Colonic mucosa (tissue), 4 donors: ENCODE measurements at regions not wholly inside any gene's neighbourhood (a gene's known extent, or its start where the extent isn't known, plus 50 kb on each side); places are given as distances from the start of the nearest gene placed in this dataset.

Experiments
- DNase-seq: peaks from one replicate; pipeline ENCODE4 v3.0.0-alpha.2; 2020
- H3K27ac ChIP-seq: fragments of 200-600 bp; one replicate; pipeline ENCODE4 v1.8.0; 2021
- H3K27me3 ChIP-seq: fragments of 200-600 bp; one replicate; pipeline ENCODE4 v1.8.0; 2021
- H3K36me3 ChIP-seq: fragments of 200-600 bp; one replicate; pipeline ENCODE4 v1.8.0; 2021
- H3K4me1 ChIP-seq: fragments of 200-600 bp; one replicate; pipeline ENCODE4 v1.8.0; 2021; ENCODE audit warnings: mild to moderate bottlenecking
- H3K4me3 ChIP-seq: fragments of 200-600 bp; one replicate; pipeline ENCODE4 v1.8.0; 2021
- H3K9ac ChIP-seq, 2 donors: one replicate each; pipeline ENCODE4 v1.7.0; 2013; ENCODE audit warnings: control low read depth in 2 of 2, low read depth in 2 of 2, low read length in 2 of 2
- H3K9me3 ChIP-seq: fragments of 200-600 bp; one replicate; pipeline ENCODE4 v1.8.0; 2021
- intact Hi-C: fragments of 100-400 bp; cut with DNase I; formaldehyde crosslinking; loops from one replicate; pipeline ENCODE4 v1.14.1; 2022
- TF ChIP-seq, protein P1 (sequence below): fragments of 200-600 bp; IDR thresholded peaks from one replicate; pipeline ENCODE4 v1.8.0; 2022; ENCODE audit warnings: antibody characterized with exemption, mild to moderate bottlenecking
- donor health status: healthy.
- donor health status: DM: no; HTN: no; CAD: no.
- donor health status: DM: no; HTN: no; CAD: no.

DNA sequence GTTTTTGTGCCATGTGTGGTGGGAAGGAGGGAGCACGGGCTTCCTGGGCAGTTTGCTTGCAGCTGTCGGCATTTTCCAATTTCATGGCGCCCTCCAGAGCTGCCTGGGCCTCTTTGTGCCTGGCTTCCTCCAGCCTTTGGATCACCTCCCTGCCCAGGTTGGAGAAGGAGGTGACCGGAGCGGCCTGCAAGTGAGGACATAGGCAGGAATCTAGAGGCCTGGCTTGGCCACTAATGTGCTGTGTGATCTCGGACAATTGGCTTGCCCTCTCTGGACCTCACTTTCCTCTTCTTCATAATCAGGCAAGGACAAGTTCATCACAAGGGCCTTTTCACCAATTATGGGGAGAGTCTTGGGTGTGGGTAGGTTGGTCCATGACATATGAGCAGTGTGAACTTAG, 245.1 kb downstream of the MATN1 start:
- H3K9me3 ChIP-seq = no peaks in the 10 kb centered on the region
- DNase-seq = no peak
- no peak overlapping the region for H3K9ac ChIP-seq
- H3K4me3 ChIP-seq = no peak overlapping the region
- H3K27ac ChIP-seq = no peak overlapping the region
- H3K4me1 ChIP-seq = no peaks in the 10 kb centered on the region
- H3K36me3 ChIP-seq = no peaks in the 10 kb centered on the region
- H3K27me3 ChIP-seq = no peaks in the 10 kb centered on the region
- TF ChIP-seq, protein P1, sequence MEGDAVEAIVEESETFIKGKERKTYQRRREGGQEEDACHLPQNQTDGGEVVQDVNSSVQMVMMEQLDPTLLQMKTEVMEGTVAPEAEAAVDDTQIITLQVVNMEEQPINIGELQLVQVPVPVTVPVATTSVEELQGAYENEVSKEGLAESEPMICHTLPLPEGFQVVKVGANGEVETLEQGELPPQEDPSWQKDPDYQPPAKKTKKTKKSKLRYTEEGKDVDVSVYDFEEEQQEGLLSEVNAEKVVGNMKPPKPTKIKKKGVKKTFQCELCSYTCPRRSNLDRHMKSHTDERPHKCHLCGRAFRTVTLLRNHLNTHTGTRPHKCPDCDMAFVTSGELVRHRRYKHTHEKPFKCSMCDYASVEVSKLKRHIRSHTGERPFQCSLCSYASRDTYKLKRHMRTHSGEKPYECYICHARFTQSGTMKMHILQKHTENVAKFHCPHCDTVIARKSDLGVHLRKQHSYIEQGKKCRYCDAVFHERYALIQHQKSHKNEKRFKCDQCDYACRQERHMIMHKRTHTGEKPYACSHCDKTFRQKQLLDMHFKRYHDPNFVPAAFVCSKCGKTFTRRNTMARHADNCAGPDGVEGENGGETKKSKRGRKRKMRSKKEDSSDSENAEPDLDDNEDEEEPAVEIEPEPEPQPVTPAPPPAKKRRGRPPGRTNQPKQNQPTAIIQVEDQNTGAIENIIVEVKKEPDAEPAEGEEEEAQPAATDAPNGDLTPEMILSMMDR = no peak
- intact Hi-C loops = no loop called here

DNA sequence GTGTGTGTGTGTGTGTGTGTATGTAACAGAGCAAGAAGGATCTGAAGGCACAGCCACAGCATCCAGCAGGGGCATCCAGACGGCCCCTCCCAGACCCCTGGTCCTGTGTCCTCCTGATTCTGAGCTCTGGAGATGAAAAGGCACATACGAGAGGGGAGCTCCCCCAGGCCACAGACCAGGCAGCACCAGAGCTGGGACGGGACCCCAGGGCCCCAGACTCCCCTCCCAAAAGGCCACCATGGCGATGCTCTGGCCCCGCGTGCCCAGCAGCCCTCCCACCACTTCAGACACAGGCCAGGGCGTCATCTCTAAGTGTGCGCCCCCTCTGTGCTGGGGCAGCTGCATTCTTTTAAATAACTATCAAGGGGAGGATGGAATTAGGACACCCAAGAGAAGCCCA, 245.8 kb downstream of the MATN1 start:
- Histone ChIP-seq H3K36me3 (no peaks in the 10 kb centered on the region), H3K9ac (no peak overlapping the region), H3K27me3 (no peaks in the 10 kb centered on the region), H3K4me3 (no peak overlapping the region), H3K9me3 (no peaks in the 10 kb centered on the region), H3K4me1 (no peaks in the 10 kb centered on the region), H3K27ac (no peak overlapping the region)
- DNase-seq = no peak
- intact Hi-C loops = no loop called here
- TF ChIP-seq, protein P1 = no peak

DNA sequence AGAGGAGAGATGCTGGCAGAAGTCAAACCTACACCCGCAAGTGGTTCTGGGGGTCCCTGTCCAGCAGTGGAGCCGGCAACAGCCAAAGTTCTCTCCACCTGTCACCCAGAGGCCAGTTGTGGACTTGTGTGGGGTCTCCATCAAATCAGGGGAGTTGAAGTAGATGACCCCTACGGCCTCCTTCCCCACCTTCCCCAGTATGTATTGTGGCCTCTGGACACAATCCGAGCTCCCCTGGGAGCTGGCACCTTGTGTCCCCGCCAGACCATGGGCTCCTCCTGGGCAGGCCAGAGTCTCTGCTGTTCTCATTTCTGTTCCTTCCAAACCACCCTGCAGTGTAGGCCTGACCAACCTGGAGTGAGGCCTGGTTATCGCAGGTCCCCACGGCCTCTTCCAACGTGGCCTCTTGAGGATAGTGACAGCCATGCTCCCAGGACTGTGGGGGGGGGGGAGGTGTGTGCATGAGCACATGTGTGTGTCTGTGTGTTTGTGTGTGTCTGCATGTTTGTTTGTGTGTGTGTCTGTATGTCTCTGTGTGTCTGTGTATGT, 246.4 kb downstream of the MATN1 start:
- Histone ChIP-seq H3K27me3 (no peaks in the 10 kb centered on the region), H3K27ac (no peak overlapping the region), H3K9me3 (no peaks in the 10 kb centered on the region), H3K4me1 (no peaks in the 10 kb centered on the region), H3K9ac (no peak overlapping the region), H3K36me3 (no peaks in the 10 kb centered on the region), H3K4me3 (no peak overlapping the region)
- no peak for DNase-seq
- TF ChIP-seq, protein P1 = no peak
- intact Hi-C loops = no loop called here

DNA sequence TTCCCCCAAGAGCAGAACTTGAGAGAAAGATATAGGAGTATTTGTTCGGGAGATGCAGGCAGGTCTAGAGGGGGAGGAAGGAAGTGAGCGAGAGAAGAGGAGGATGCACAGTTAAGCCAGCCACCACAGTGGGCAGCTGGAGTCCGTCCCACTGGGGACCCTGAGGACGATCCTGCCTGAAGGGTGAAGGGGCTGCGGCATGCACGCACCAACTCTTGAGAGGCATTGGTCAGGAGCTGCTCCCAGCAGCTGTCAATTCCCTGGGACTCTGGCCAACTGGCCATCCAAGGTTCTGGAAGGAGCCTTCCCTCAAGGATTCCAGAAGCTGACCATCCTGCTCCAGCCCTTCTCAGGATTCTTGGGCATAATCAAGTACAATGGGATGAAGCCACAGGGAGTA, 246.9 kb downstream of the MATN1 start:
- H3K9me3 ChIP-seq = no peaks in the 10 kb centered on the region
- H3K27ac ChIP-seq = no peak overlapping the region
- H3K27me3 ChIP-seq = no peaks in the 10 kb centered on the region
- H3K36me3 ChIP-seq = no peaks in the 10 kb centered on the region
- H3K4me3 ChIP-seq = no peak overlapping the region
- TF ChIP-seq, protein P1 = no peak
- intact Hi-C loops = no loop called here
- no peak for DNase-seq
- H3K9ac ChIP-seq = no peak overlapping the region
- H3K4me1 ChIP-seq = no peaks in the 10 kb centered on the region

DNA sequence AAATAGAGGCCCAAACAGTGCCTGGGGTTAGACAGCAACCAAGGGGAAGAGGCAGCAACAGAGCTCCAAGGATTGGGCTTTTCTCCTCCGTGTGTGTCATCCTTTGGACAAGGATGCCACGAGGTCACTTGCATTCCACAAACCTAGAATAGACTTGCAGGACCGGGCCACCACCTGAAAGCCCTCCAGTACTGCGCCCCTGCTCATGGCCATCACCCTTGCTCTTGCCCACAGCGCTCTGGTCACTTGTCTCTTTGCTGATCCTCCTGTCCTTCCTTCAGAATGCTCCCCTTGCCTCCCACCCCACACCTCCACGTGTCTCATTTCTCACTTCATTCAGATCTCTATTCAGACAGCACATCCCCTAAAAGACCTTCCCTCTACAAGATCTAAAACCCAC, 247.4 kb downstream of the MATN1 start:
- H3K9me3 ChIP-seq = no peaks in the 10 kb centered on the region
- H3K9ac ChIP-seq = no peak overlapping the region
- no peaks in the 10 kb centered on the region for H3K27me3 ChIP-seq
- DNase-seq = no peak
- no peak overlapping the region for H3K4me3 ChIP-seq
- no peaks in the 10 kb centered on the region for H3K36me3 ChIP-seq
- TF ChIP-seq, protein P1 = no peak
- H3K27ac ChIP-seq = no peak overlapping the region
- intact Hi-C loops = no loop called here
- H3K4me1 ChIP-seq = no peaks in the 10 kb centered on the region

DNA sequence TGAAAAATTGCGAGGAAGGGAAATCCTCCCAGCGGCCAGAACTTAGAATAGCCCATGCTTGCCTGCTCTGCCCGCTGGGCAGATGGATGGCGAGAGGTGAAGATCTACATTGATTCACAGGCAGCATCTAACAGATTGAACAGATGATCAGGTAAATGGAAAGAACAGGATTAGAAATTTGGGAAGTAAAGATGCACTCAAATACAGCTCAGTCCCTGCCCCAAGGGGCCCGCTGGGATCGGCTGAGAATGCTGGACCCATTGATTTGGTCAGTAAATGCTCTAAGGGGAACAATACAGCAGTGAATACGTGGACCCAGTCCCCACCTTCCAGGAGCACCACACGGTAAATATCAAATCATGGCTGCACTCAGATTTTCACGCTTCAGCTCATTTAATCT, 248.2 kb downstream of the MATN1 start:
- intact Hi-C loops = no loop called here
- no peak for DNase-seq
- H3K36me3 ChIP-seq = no peaks in the 10 kb centered on the region
- H3K27me3 ChIP-seq = no peaks in the 10 kb centered on the region
- no peaks in the 10 kb centered on the region for H3K9me3 ChIP-seq
- TF ChIP-seq, protein P1 = no peak
- no peak overlapping the region for H3K9ac ChIP-seq
- H3K4me3 ChIP-seq = no peak overlapping the region
- H3K4me1 ChIP-seq = no peaks in the 10 kb centered on the region
- H3K27ac ChIP-seq = no peak overlapping the region
